GM23338 (cell line): ENCODE measurements at regions not wholly inside any gene's neighbourhood (a gene's known extent, or its start where the extent isn't known, plus 50 kb on each side); places are given as distances from the start of the nearest gene placed in this dataset.

Source experiments
- ATAC-seq: fragments of 200-7000 bp; cut with Tn5 transposase; 3 replicates; pipeline ENCODE4 v1.9.1; 2020
- DNase-seq: peaks from one replicate; pipeline ENCODE4 v3.0.0-alpha.2; 2015; ENCODE audit warnings: low spot score
- H2AFZ ChIP-seq: fragments of 200-600 bp; sonication (generic); 2 replicates; pipeline ENCODE4 v1.8.0; 2016; ENCODE audit warnings: antibody characterized with exemption, mild to moderate bottlenecking, moderate library complexity
- H3F3A ChIP-seq: fragments of 200-600 bp; sonication (generic); replicated peaks from 2 replicates; pipeline ENCODE4 v1.8.0; 2017; ENCODE audit warnings: antibody characterized with exemption, mixed run types, low read depth
- H3K27ac ChIP-seq: fragments of 200-600 bp; sonication (generic); 2 replicates; pipeline ENCODE4 v1.6.1; 2016; ENCODE audit warnings: low read depth
- H3K27me3 ChIP-seq: fragments of 200-600 bp; sonication (generic); 2 replicates; pipeline ENCODE4 v1.8.0; 2016; ENCODE audit warnings: mild to moderate bottlenecking, mixed run types, moderate library complexity; ENCODE audit not compliant: insufficient read depth
- H3K36me3 ChIP-seq: fragments of 200-600 bp; sonication (generic); 2 replicates; pipeline ENCODE4 v1.8.0; 2016; ENCODE audit warnings: mild to moderate bottlenecking; ENCODE audit not compliant: insufficient read depth
- H3K4me1 ChIP-seq: fragments of 200-600 bp; sonication (generic); 2 replicates; pipeline ENCODE4 v1.8.0; 2016; ENCODE audit warnings: mild to moderate bottlenecking, moderate library complexity; ENCODE audit not compliant: insufficient read depth
- H3K4me2 ChIP-seq: fragments of 200-600 bp; sonication (generic); 2 replicates; pipeline ENCODE4 v1.7.1; 2017; ENCODE audit warnings: mixed run types
- H3K4me3 ChIP-seq: fragments of 200-600 bp; sonication (generic); 2 replicates; pipeline ENCODE4 v1.6.1; 2016; ENCODE audit warnings: mixed run types
- H3K79me2 ChIP-seq: fragments of 200-600 bp; sonication (generic); replicated peaks from 2 replicates; pipeline ENCODE4 v1.8.0; 2017; ENCODE audit warnings: mild to moderate bottlenecking; ENCODE audit not compliant: insufficient read depth
- H3K9me2 ChIP-seq: fragments of 200-600 bp; sonication (generic); 2 replicates; pipeline ENCODE4 v1.8.0; 2017; ENCODE audit not compliant: insufficient read depth
- H4K20me1 ChIP-seq: fragments of 200-600 bp; sonication (generic); replicated peaks from 2 replicates; pipeline ENCODE4 v1.8.0; 2017; ENCODE audit warnings: mild to moderate bottlenecking; ENCODE audit not compliant: insufficient read depth
- H3K27ac Mint-ChIP-seq: 2 replicates; pipeline ENCODE4 v1.8.0; 2020; ENCODE audit warnings: inconsistent platforms, mild to moderate bottlenecking, moderate library complexity, mixed read lengths
- H3K27me3 Mint-ChIP-seq: 3 replicates; pipeline ENCODE4 v1.8.0; 2022; ENCODE audit warnings: low read depth, mild to moderate bottlenecking, moderate library complexity, mixed read lengths, inconsistent platforms; ENCODE audit not compliant: insufficient read depth, poor library complexity
- H3K36me3 Mint-ChIP-seq: 3 replicates; pipeline ENCODE4 v1.8.0; 2021; ENCODE audit warnings: low read depth, mild to moderate bottlenecking, inconsistent platforms, moderate library complexity, mixed read lengths
- H3K4me1 Mint-ChIP-seq: 3 replicates; pipeline ENCODE4 v1.8.0; 2020; ENCODE audit warnings: mild to moderate bottlenecking, inconsistent platforms, mixed read lengths
- H3K4me3 Mint-ChIP-seq: 3 replicates; pipeline ENCODE4 v1.8.0; 2021; ENCODE audit warnings: moderate library complexity, mild to moderate bottlenecking, inconsistent platforms, mixed read lengths
- H3K9me3 Mint-ChIP-seq: 3 replicates; pipeline ENCODE4 v1.8.0; 2020; ENCODE audit warnings: moderate library complexity, mild to moderate bottlenecking, inconsistent platforms, mixed read lengths
- CREB1 ChIP-seq: fragments of 250-450 bp; sonication (Bioruptor Pico); IDR thresholded peaks from 2 replicates; pipeline ENCODE4 v1.5.0; 2020; ENCODE audit warnings: low read depth, mild to moderate bottlenecking, moderate library complexity
- EZH2 ChIP-seq: fragments of 200-600 bp; sonication (generic); IDR thresholded peaks from one replicate; pipeline ENCODE4 v1.8.0; 2017; ENCODE audit warnings: antibody characterized with exemption, mild to moderate bottlenecking, low read depth; ENCODE audit not compliant: unreplicated experiment
- EZH2phosphoT487 ChIP-seq: fragments of 200-600 bp; sonication (generic); IDR thresholded peaks from one replicate; pipeline ENCODE4 v1.8.1; 2018; ENCODE audit warnings: antibody characterized with exemption; ENCODE audit not compliant: unreplicated experiment
- JUNB ChIP-seq: IDR thresholded peaks from one replicate; pipeline ENCODE4 v1.6.1; 2016; ENCODE audit warnings: antibody characterized with exemption; ENCODE audit not compliant: unreplicated experiment
- NANOG ChIP-seq: IDR thresholded peaks from 2 replicates; pipeline ENCODE4 v1.6.1; 2016; ENCODE audit warnings: antibody characterized with exemption, borderline replicate concordance
- POLR2AphosphoS5 ChIP-seq: IDR thresholded peaks from 2 replicates; pipeline ENCODE4 v1.6.1; 2016; ENCODE audit warnings: antibody characterized with exemption, low read depth
- STAT1 ChIP-seq: IDR thresholded peaks from one replicate; pipeline ENCODE4 v1.6.1; 2016; ENCODE audit warnings: antibody characterized with exemption; ENCODE audit not compliant: unreplicated experiment
- ZNF114 ChIP-seq: fragments of 250-450 bp; sonication (Bioruptor Pico); IDR thresholded peaks from 2 replicates; pipeline ENCODE4 v1.5.0; 2020; ENCODE audit warnings: mild to moderate bottlenecking, moderate library complexity
- ZNF331 ChIP-seq: fragments of 250-450 bp; sonication (Bioruptor Pico); IDR thresholded peaks from 2 replicates; pipeline ENCODE4 v1.5.0; 2020; ENCODE audit warnings: low read depth, mild to moderate bottlenecking, moderate library complexity
- TF ChIP-seq, protein P1 (sequence below), 2 experiments: fragments of 200-600 bp in 1 of 2; sonication (generic) in 1 of 2; conservative IDR thresholded peaks; 2 replicates each; pipeline versions ENCODE4 v1.5.1 to v1.6.1; 2016 to 2017; ENCODE audit warnings: antibody characterized with exemption in 2 of 2, low read depth in 2 of 2, mild to moderate bottlenecking in 2 of 2, moderate library complexity in 1 of 2
- TF ChIP-seq, protein P2 (sequence below): fragments of 250-450 bp; sonication (Bioruptor Pico); IDR thresholded peaks from 2 replicates; pipeline ENCODE4 v1.5.0; 2020; ENCODE audit warnings: mild to moderate bottlenecking, moderate library complexity
- TF ChIP-seq, protein P3 (sequence below): IDR thresholded peaks from 2 replicates; pipeline ENCODE4 v1.6.1; 2016; ENCODE audit warnings: antibody characterized with exemption
- TF ChIP-seq, protein P4 (sequence below): IDR thresholded peaks from one replicate; pipeline ENCODE4 v1.6.1; 2018; ENCODE audit warnings: antibody characterized with exemption; ENCODE audit not compliant: unreplicated experiment

DNA sequence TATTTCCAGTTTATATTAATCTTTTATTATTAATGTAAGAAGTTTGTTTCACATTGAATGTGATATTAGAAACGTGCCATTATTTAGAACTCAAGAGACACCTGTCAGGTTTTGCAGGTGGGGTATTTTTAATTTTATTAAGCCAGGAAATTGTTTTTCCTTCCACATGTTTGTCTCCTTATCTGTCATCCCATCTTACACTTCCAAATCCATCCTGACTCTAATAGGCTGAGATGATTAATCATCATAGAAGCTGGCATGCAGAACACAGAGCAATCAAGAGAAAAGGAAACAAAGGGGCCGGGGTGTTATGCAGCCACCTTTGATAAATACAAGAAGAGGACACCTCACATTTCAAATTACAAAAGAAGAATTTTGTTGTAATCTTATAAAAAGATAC, 506.5 kb downstream of the ISL1 start:
- no peak overlapping the region for H3K4me3 Mint-ChIP-seq
- no peaks in the 10 kb centered on the region for H3K4me1 Mint-ChIP-seq
- Histone ChIP-seq H3K27ac (no peak overlapping the region), H4K20me1 (no peaks in the 10 kb centered on the region), H3F3A (no peaks in the 10 kb centered on the region), H3K79me2 (no peaks in the 10 kb centered on the region), H3K4me3 (no peak overlapping the region), H3K4me1 (no peaks in the 10 kb centered on the region), H3K4me2 (no peak overlapping the region), H3K9me2 (no peaks in the 10 kb centered on the region), H3K36me3 (no peaks in the 10 kb centered on the region), H3K27me3 (no peaks in the 10 kb centered on the region), H2AFZ (no peak overlapping the region)
- ATAC-seq (no peak), DNase-seq (no peak)
- H3K27me3 Mint-ChIP-seq: no peaks in the 10 kb centered on the region
- no peak overlapping the region for H3K27ac Mint-ChIP-seq
- TF ChIP-seq STAT1 (no peak), NANOG (no peak), EZH2 (no peak), ZNF331 (CRISPR knock-in tag) (no peak), CREB1 (CRISPR knock-in tag) (no peak), JUNB (no peak), EZH2phosphoT487 (no peak), ZNF114 (CRISPR knock-in tag) (no peak), POLR2AphosphoS5 (no peak)
- TF ChIP-seq, protein P1, sequence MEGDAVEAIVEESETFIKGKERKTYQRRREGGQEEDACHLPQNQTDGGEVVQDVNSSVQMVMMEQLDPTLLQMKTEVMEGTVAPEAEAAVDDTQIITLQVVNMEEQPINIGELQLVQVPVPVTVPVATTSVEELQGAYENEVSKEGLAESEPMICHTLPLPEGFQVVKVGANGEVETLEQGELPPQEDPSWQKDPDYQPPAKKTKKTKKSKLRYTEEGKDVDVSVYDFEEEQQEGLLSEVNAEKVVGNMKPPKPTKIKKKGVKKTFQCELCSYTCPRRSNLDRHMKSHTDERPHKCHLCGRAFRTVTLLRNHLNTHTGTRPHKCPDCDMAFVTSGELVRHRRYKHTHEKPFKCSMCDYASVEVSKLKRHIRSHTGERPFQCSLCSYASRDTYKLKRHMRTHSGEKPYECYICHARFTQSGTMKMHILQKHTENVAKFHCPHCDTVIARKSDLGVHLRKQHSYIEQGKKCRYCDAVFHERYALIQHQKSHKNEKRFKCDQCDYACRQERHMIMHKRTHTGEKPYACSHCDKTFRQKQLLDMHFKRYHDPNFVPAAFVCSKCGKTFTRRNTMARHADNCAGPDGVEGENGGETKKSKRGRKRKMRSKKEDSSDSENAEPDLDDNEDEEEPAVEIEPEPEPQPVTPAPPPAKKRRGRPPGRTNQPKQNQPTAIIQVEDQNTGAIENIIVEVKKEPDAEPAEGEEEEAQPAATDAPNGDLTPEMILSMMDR (conservative IDR thresholded peaks at IDR 0.05; ENCODE audit: low read depth in 2 of 2): no peak
- TF ChIP-seq, protein P2, sequence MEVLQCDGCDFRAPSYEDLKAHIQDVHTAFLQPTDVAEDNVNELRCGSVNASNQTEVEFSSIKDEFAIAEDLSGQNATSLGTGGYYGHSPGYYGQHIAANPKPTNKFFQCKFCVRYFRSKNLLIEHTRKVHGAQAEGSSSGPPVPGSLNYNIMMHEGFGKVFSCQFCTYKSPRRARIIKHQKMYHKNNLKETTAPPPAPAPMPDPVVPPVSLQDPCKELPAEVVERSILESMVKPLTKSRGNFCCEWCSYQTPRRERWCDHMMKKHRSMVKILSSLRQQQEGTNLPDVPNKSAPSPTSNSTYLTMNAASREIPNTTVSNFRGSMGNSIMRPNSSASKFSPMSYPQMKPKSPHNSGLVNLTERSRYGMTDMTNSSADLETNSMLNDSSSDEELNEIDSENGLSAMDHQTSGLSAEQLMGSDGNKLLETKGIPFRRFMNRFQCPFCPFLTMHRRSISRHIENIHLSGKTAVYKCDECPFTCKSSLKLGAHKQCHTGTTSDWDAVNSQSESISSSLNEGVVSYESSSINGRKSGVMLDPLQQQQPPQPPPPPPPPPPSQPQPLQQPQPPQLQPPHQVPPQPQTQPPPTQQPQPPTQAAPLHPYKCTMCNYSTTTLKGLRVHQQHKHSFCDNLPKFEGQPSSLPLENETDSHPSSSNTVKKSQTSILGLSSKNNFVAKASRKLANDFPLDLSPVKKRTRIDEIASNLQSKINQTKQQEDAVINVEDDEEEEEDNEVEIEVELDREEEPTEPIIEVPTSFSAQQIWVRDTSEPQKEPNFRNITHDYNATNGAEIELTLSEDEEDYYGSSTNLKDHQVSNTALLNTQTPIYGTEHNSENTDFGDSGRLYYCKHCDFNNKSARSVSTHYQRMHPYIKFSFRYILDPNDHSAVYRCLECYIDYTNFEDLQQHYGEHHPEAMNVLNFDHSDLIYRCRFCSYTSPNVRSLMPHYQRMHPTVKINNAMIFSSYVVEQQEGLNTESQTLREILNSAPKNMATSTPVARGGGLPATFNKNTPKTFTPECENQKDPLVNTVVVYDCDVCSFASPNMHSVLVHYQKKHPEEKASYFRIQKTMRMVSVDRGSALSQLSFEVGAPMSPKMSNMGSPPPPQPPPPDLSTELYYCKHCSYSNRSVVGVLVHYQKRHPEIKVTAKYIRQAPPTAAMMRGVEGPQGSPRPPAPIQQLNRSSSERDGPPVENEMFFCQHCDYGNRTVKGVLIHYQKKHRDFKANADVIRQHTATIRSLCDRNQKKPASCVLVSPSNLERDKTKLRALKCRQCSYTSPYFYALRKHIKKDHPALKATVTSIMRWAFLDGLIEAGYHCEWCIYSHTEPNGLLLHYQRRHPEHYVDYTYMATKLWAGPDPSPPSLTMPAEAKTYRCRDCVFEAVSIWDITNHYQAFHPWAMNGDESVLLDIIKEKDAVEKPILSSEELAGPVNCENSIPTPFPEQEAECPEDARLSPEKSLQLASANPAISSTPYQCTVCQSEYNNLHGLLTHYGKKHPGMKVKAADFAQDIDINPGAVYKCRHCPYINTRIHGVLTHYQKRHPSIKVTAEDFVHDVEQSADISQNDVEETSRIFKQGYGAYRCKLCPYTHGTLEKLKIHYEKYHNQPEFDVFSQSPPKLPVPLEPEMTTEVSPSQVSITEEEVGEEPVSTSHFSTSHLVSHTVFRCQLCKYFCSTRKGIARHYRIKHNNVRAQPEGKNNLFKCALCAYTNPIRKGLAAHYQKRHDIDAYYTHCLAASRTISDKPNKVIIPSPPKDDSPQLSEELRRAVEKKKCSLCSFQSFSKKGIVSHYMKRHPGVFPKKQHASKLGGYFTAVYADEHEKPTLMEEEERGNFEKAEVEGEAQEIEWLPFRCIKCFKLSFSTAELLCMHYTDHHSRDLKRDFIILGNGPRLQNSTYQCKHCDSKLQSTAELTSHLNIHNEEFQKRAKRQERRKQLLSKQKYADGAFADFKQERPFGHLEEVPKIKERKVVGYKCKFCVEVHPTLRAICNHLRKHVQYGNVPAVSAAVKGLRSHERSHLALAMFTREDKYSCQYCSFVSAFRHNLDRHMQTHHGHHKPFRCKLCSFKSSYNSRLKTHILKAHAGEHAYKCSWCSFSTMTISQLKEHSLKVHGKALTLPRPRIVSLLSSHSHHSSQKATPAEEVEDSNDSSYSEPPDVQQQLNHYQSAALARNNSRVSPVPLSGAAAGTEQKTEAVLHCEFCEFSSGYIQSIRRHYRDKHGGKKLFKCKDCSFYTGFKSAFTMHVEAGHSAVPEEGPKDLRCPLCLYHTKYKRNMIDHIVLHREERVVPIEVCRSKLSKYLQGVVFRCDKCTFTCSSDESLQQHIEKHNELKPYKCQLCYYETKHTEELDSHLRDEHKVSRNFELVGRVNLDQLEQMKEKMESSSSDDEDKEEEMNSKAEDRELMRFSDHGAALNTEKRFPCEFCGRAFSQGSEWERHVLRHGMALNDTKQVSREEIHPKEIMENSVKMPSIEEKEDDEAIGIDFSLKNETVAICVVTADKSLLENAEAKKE: no peak
- TF ChIP-seq, protein P3, sequence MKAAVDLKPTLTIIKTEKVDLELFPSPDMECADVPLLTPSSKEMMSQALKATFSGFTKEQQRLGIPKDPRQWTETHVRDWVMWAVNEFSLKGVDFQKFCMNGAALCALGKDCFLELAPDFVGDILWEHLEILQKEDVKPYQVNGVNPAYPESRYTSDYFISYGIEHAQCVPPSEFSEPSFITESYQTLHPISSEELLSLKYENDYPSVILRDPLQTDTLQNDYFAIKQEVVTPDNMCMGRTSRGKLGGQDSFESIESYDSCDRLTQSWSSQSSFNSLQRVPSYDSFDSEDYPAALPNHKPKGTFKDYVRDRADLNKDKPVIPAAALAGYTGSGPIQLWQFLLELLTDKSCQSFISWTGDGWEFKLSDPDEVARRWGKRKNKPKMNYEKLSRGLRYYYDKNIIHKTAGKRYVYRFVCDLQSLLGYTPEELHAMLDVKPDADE: no peak
- TF ChIP-seq, protein P4, sequence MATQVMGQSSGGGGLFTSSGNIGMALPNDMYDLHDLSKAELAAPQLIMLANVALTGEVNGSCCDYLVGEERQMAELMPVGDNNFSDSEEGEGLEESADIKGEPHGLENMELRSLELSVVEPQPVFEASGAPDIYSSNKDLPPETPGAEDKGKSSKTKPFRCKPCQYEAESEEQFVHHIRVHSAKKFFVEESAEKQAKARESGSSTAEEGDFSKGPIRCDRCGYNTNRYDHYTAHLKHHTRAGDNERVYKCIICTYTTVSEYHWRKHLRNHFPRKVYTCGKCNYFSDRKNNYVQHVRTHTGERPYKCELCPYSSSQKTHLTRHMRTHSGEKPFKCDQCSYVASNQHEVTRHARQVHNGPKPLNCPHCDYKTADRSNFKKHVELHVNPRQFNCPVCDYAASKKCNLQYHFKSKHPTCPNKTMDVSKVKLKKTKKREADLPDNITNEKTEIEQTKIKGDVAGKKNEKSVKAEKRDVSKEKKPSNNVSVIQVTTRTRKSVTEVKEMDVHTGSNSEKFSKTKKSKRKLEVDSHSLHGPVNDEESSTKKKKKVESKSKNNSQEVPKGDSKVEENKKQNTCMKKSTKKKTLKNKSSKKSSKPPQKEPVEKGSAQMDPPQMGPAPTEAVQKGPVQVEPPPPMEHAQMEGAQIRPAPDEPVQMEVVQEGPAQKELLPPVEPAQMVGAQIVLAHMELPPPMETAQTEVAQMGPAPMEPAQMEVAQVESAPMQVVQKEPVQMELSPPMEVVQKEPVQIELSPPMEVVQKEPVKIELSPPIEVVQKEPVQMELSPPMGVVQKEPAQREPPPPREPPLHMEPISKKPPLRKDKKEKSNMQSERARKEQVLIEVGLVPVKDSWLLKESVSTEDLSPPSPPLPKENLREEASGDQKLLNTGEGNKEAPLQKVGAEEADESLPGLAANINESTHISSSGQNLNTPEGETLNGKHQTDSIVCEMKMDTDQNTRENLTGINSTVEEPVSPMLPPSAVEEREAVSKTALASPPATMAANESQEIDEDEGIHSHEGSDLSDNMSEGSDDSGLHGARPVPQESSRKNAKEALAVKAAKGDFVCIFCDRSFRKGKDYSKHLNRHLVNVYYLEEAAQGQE: no peak
- no peaks in the 10 kb centered on the region; the same call in 2 of the 3 replicates for H3K9me3 Mint-ChIP-seq
- H3K36me3 Mint-ChIP-seq: no peaks in the 10 kb centered on the region
